GM12878 (cell line): ENCODE measurements at regions not wholly inside any gene's neighbourhood (a gene's known extent, or its start where the extent isn't known, plus 50 kb on each side); places are given as distances from the start of the nearest gene placed in this dataset.

Experiments used
- ATAC-seq: fragments of 200-7000 bp; cut with Tn5 transposase; 3 replicates; pipeline ENCODE4 v1.9.1; 2020; ENCODE audit warnings: mild to moderate bottlenecking, moderate library complexity
- BruUV-seq: library from RNA; stranded (reverse); fragments of 400-500 nt; replicated peaks from 2 replicates; lab custom pipeline; 2021; lab: Mats Ljungman, UMichigan
- CTCF ChIA-PET: fragments of 300-600 bp; sonication (Branson Sonifier 250); formaldehyde crosslinking; extraction: SDS; loops from one replicate; lab custom pipeline; 2021; ENCODE audit warnings: inconsistent platforms; lab: Yijun Ruan, JAX
- POLR2A ChIA-PET: fragments of 350-600 bp; formaldehyde crosslinking; extraction: SDS; loops from one replicate; lab custom pipeline; 2021; ENCODE audit warnings: inconsistent platforms; lab: Charles Lee
- RAD21 ChIA-PET: fragments of 300-600 bp; sonication (Branson Sonifier 250); formaldehyde crosslinking; loops from one replicate; lab custom pipeline; 2023; ENCODE audit warnings: antibody characterized with exemption; ENCODE audit not compliant: unreplicated experiment; lab: Charles Lee
- SMC1A ChIA-PET: fragments of 300-600 bp; sonication (Branson Sonifier 250); formaldehyde crosslinking; loops from one replicate; lab custom pipeline; 2023; ENCODE audit not compliant: unreplicated experiment, uncharacterized antibody; lab: Charles Lee
- DNase-seq: peaks from one replicate; pipeline ENCODE4 v3.0.0-alpha.2; 2011; ENCODE audit warnings: low read depth, low spot score
- FAIRE-seq: peaks from 3 replicates; lab custom pipeline; 2011; peaks lifted over from hg19 to GRCh38; lab: Jason Lieb, UNC
- H2AFZ ChIP-seq: 2 replicates; pipeline ENCODE4 v1.6.0; 2011; ENCODE audit warnings: low read depth, low read length, control low read depth; ENCODE audit not compliant: control insufficient read depth
- H3K27ac ChIP-seq: 2 replicates; pipeline ENCODE4 v1.5.1; 2011; ENCODE audit warnings: control low read depth; ENCODE audit not compliant: control insufficient read depth, insufficient read depth
- H3K27me3 ChIP-seq, 2 experiments: replicated peaks in 1 of 2; 2 replicates each; pipeline versions ENCODE4 v1.6.0 to v1.6.1; 2011; ENCODE audit warnings: low read length in 1 of 2; ENCODE audit not compliant: control insufficient read depth in 2 of 2, insufficient read depth in 2 of 2
- H3K36me3 ChIP-seq, 2 experiments: 2 replicates each; pipeline ENCODE4 v1.5.1; 2011; ENCODE audit warnings: low read length in 1 of 2; ENCODE audit not compliant: control insufficient read depth in 2 of 2, insufficient read depth in 2 of 2
- H3K4me1 ChIP-seq: 2 replicates; pipeline ENCODE4 v1.6.1; 2011; ENCODE audit warnings: mild to moderate bottlenecking, low read length, moderate library complexity, mixed read lengths; ENCODE audit not compliant: control insufficient read depth, insufficient read depth
- H3K4me2 ChIP-seq: 2 replicates; pipeline ENCODE4 v1.6.0; 2011; ENCODE audit warnings: control low read depth; ENCODE audit not compliant: control insufficient read depth, insufficient read depth
- H3K4me3 ChIP-seq: fragments of 200-600 bp; sonication (generic); 2 replicates; pipeline ENCODE4 v1.5.1; 2016
- H3K79me2 ChIP-seq: 2 replicates; pipeline ENCODE4 v1.6.0; 2011; ENCODE audit warnings: low read length; ENCODE audit not compliant: control insufficient read depth, insufficient read depth
- H3K9ac ChIP-seq: 2 replicates; pipeline ENCODE4 v1.8.0; 2011; ENCODE audit warnings: low read length, control low read depth, mixed read lengths; ENCODE audit not compliant: control insufficient read depth, insufficient read depth
- H3K9me3 ChIP-seq: replicated peaks from 3 replicates; pipeline ENCODE4 v1.5.1; 2011; ENCODE audit warnings: mild to moderate bottlenecking, low read length; ENCODE audit not compliant: control insufficient read depth, insufficient read depth
- H4K20me1 ChIP-seq: 2 replicates; pipeline ENCODE4 v1.6.0; 2011; ENCODE audit not compliant: control insufficient read depth, insufficient read depth
- EED ChIP-seq: sonication (generic); IDR thresholded peaks from 2 replicates; pipeline ENCODE4 v1.6.1; 2016; ENCODE audit warnings: antibody characterized with exemption, low read depth
- EZH2 ChIP-seq: IDR thresholded peaks from 2 replicates; pipeline ENCODE4 v1.6.1; 2012; ENCODE audit warnings: low read depth, mild to moderate bottlenecking, control low read depth, inconsistent platforms, low read length, borderline replicate concordance; ENCODE audit not compliant: control insufficient read depth
- SIN3A ChIP-seq: IDR thresholded peaks from 2 replicates; pipeline ENCODE4 v1.6.1; 2012; ENCODE audit warnings: low read depth, low read length, improper control_type of control experiment
- in situ Hi-C: fragments of 300-500 bp; cut with MboI; formaldehyde crosslinking; loops from 9 replicates; pipeline ENCODE4 v1.14.3; 2018; ENCODE audit warnings: mixed read lengths
- intact Hi-C: fragments of 100-400 bp; cut with micrococcal nuclease; formaldehyde crosslinking; loops from one replicate; pipeline ENCODE4 v1.14.2; 2022; ENCODE audit not compliant: unreplicated experiment

GRCh38 chr2:150383587-150383986 is 103.9 kb downstream of the RND3 start:
- no peak overlapping the region for H3K4me3 ChIP-seq
- H3K4me2 ChIP-seq, result no peak overlapping the region
- RAD21 ChIA-PET, result no interaction called here
- in situ Hi-C loops, result no loop called here
- H3K4me1 ChIP-seq, result no peaks in the 10 kb centered on the region
- H3K9me3 ChIP-seq, result no peaks in the 10 kb centered on the region
- H2AFZ ChIP-seq, result no peak overlapping the region
- DNase-seq (no peak), FAIRE-seq (no peak), ATAC-seq (no peak)
- H3K27me3 ChIP-seq, result no peaks in the 10 kb centered on the region
- SMC1A ChIA-PET, result no interaction called here
- H3K27ac ChIP-seq, result no peak overlapping the region
- BruUV-seq, result no TSS peak
- no peaks in the 10 kb centered on the region for H4K20me1 ChIP-seq
- TF ChIP-seq SIN3A, result no peak
- intact Hi-C loops, result no loop called here
- no peaks in the 10 kb centered on the region for H3K36me3 ChIP-seq
- POLR2A ChIA-PET, result interaction anchor here (0.6 to 0.8 kb wide), 2 partner anchors 170 to 767 kb away, joined by 3 to 4 read pairs; no protein-coding TSS in a partner anchor
- no peak overlapping the region for H3K9ac ChIP-seq
- no peaks in the 10 kb centered on the region for H3K79me2 ChIP-seq
- CTCF ChIA-PET, result no interaction called here

- POLR2A ChIA-PET, result no interaction called here
- Histone ChIP-seq H3K27ac (no peak overlapping the region), H3K79me2 (no peaks in the 10 kb centered on the region), H3K9ac (no peak overlapping the region), H2AFZ (no peak overlapping the region), H3K4me2 (no peak overlapping the region), H3K4me3 (no peak overlapping the region), H3K4me1 (no peaks in the 10 kb centered on the region), H4K20me1 (no peaks in the 10 kb centered on the region), H3K27me3 (no peaks in the 10 kb centered on the region), H3K36me3 (no peaks in the 10 kb centered on the region), H3K9me3 (no peaks in the 10 kb centered on the region)
- RAD21 ChIA-PET, result no interaction called here
- in situ Hi-C loops, result no loop called here
- no peak for ATAC-seq
- FAIRE-seq, result no peak
- TF ChIP-seq EED (no peak), EZH2 (no peak)
- DNase-seq, result no peak
- SMC1A ChIA-PET, result no interaction called here
- BruUV-seq, result no TSS peak
- intact Hi-C loops, result no loop called here
- CTCF ChIA-PET, result interaction anchor here (0.6 kb wide), 1 partner anchor 387 kb away, joined by 4 read pairs; no protein-coding TSS in a partner anchor
These were observed 108.3 kb downstream of the RND3 start for GRCh38 chr2:150379166-150379565.
